ENCODE measurements at regions not wholly inside any gene's neighbourhood (a gene's known extent, or its start where the extent isn't known, plus 50 kb on each side); places are given as distances from the start of the nearest gene placed in this dataset.

DNA sequence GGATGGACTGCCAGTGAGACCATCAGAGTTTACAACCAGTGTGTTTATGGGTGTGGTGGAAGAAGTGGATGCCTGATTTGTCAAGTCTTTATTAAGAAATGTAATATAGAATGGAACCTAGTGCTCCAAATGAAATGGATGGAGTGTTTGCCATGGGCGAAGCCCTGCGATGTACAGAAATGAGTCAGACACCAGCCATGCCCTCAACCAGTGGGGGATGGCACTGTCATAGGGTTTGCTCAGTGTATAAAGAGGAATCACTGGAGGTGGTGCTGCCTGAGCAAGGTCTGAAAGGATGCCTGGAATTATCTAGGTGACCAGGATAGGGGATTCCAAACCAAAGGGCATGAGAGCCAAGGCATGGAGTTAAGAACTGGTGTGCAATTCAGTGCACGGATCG is 120.9 kb upstream of the MTNR1B start:
- TF ChIP-seq, protein P1, sequence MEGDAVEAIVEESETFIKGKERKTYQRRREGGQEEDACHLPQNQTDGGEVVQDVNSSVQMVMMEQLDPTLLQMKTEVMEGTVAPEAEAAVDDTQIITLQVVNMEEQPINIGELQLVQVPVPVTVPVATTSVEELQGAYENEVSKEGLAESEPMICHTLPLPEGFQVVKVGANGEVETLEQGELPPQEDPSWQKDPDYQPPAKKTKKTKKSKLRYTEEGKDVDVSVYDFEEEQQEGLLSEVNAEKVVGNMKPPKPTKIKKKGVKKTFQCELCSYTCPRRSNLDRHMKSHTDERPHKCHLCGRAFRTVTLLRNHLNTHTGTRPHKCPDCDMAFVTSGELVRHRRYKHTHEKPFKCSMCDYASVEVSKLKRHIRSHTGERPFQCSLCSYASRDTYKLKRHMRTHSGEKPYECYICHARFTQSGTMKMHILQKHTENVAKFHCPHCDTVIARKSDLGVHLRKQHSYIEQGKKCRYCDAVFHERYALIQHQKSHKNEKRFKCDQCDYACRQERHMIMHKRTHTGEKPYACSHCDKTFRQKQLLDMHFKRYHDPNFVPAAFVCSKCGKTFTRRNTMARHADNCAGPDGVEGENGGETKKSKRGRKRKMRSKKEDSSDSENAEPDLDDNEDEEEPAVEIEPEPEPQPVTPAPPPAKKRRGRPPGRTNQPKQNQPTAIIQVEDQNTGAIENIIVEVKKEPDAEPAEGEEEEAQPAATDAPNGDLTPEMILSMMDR (IDR thresholded peaks at IDR 0.05; ENCODE audit: insufficient read depth, low read length, poor library complexity, severe bottlenecking) = no peak
- no peak for TF ChIP-seq EZH2phosphoT487 (conservative IDR thresholded peaks at IDR 0.05; ENCODE audit: low read length)

All from SU-DHL-6 (cell line).